ENCODE measurements at regions not wholly inside any gene's neighbourhood (a gene's known extent, or its start where the extent isn't known, plus 50 kb on each side); places are given as distances from the start of the nearest gene placed in this dataset.

- TF ChIP-seq POLR2A (IDR thresholded peaks at IDR 0.05; ENCODE audit: low read depth, low read length) (no peak), POLR2AphosphoS5 (IDR thresholded peaks at IDR 0.05; ENCODE audit: low read depth, low read length) (no peak), TAF1 (IDR thresholded peaks at IDR 0.05; ENCODE audit: borderline replicate concordance, low read depth, low read length) (no peak)
These were observed 82.5 kb upstream of the CAMK1G start for GRCh38 chr1:209500993-209501392.

Data from GM12892 (cell line).